OCI-LY3 (cell line): ENCODE measurements at regions not wholly inside any gene's neighbourhood (a gene's known extent, or its start where the extent isn't known, plus 50 kb on each side); places are given as distances from the start of the nearest gene placed in this dataset.

Source experiments
- H2AFZ ChIP-seq: fragments of 200-600, 300-600 bp; shearing (Covaris generic); 2 replicates; pipeline ENCODE4 v1.6.0; 2014; ENCODE audit warnings: antibody characterized with exemption, low read depth, low read length
- H3K27ac ChIP-seq: fragments of 200-600, 300-600 bp; sonication (generic); 2 replicates; pipeline ENCODE4 v1.5.1; 2014; ENCODE audit warnings: mild to moderate bottlenecking, low read length, moderate library complexity, mixed read lengths
- H3K27me3 ChIP-seq: fragments of 200-600, 300-600 bp; sonication (generic); 2 replicates; pipeline ENCODE4 v1.6.1; 2014; ENCODE audit warnings: low read depth, low read length, mixed read lengths
- H3K36me3 ChIP-seq: fragments of 200-600, 300-600 bp; sonication (generic); replicated peaks from 2 replicates; pipeline ENCODE3; 2014; ENCODE audit warnings: low read depth, low read length, mixed read lengths
- H3K4me1 ChIP-seq: fragments of 300-600, 200-600 bp; sonication (generic); 2 replicates; pipeline ENCODE4 v1.6.1; 2014; ENCODE audit warnings: low read length, mixed read lengths
- H3K4me2 ChIP-seq: fragments of 200-600, 300-600 bp; sonication (generic); 2 replicates; pipeline ENCODE4 v1.6.1; 2014; ENCODE audit warnings: low read length, mixed read lengths
- H3K4me3 ChIP-seq: fragments of 300-600, 200-600 bp; sonication (generic); 2 replicates; pipeline ENCODE4 v1.5.1; 2014; ENCODE audit warnings: antibody characterized with exemption, mild to moderate bottlenecking, low read length, moderate library complexity
- H3K79me2 ChIP-seq: fragments of 300-600, 200-600 bp; shearing (Covaris generic); 2 replicates; pipeline ENCODE4 v1.6.1; 2014; ENCODE audit warnings: mild to moderate bottlenecking, low read length, mixed read lengths
- H3K9ac ChIP-seq: fragments of 300-600, 200-600 bp; shearing (Covaris generic); 2 replicates; pipeline ENCODE4 v1.6.0; 2014; ENCODE audit warnings: mild to moderate bottlenecking, low read length, moderate library complexity
- H3K9me3 ChIP-seq: fragments of 200-600, 300-600 bp; shearing (Covaris generic); 2 replicates; pipeline ENCODE4 v1.6.1; 2014; ENCODE audit warnings: low read length, mixed read lengths; ENCODE audit not compliant: insufficient read depth
- H4K20me1 ChIP-seq: fragments of 200-600, 300-600 bp; sonication (generic); 2 replicates; pipeline ENCODE4 v1.6.1; 2016; ENCODE audit warnings: low read length, mixed read lengths; ENCODE audit not compliant: insufficient read depth
- EZH2phosphoT487 ChIP-seq: fragments of 200-600 bp; shearing (Covaris generic); IDR thresholded peaks from 2 replicates; pipeline ENCODE4 v1.6.1; 2018; ENCODE audit warnings: antibody characterized with exemption, mixed run types, low read depth
- TF ChIP-seq, protein P1 (sequence below): fragments of 200-600, 300-600 bp; sonication (generic); IDR thresholded peaks from 2 replicates; pipeline ENCODE4 v1.5.1; 2014; ENCODE audit warnings: antibody characterized with exemption, low read length, low read depth

DNA sequence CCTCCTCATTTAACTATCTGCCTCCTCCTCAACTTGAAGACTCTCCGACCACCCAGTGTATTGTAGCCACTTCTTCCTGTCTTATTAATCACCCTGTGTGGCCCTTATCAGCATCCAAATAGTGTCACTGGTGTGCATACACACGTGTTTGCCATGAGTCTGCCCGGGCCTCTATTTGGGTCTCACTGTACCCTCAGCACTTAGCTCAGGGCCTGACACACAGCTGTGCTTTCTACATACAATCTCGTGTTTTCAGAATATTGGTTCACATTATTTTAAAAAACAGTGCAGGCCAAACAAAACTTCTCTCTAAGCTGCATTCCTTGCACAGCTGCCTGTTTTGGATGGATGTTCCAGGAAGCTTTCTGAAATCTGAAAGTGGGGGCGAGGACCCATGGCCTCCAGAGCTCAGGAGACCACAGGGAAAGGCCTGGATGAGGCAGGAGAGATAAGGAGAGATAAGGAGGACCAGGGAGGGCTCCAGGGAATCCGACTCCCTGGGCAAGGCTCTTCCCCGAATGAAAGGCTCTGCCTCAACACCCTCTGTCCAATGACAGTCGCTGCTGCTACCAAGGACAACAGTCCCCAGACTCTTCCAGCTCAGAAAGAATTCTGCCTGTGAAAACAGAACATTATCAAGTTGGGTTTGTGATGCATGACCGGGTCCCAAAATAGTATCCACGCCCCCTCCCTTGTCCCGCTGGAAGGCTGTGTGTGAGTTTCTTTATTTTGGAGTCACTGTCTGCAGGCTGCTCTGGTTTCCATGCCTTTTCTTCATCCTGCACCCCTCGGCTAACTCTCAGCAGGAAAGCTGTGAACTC, 255.6 kb downstream of the NSG2 start:
- Histone ChIP-seq H3K9ac (no peak overlapping the region), H3K4me2 (no peak overlapping the region), H3K36me3 (no peaks in the 10 kb centered on the region), H3K79me2 (no peaks in the 10 kb centered on the region), H3K4me1 (no peaks in the 10 kb centered on the region), H4K20me1 (no peaks in the 10 kb centered on the region), H2AFZ (no peak overlapping the region), H3K4me3 (no peak overlapping the region), H3K9me3 (no peaks in the 10 kb centered on the region), H3K27me3 (no peaks in the 10 kb centered on the region), H3K27ac (no peak overlapping the region)
- TF ChIP-seq, protein P1, sequence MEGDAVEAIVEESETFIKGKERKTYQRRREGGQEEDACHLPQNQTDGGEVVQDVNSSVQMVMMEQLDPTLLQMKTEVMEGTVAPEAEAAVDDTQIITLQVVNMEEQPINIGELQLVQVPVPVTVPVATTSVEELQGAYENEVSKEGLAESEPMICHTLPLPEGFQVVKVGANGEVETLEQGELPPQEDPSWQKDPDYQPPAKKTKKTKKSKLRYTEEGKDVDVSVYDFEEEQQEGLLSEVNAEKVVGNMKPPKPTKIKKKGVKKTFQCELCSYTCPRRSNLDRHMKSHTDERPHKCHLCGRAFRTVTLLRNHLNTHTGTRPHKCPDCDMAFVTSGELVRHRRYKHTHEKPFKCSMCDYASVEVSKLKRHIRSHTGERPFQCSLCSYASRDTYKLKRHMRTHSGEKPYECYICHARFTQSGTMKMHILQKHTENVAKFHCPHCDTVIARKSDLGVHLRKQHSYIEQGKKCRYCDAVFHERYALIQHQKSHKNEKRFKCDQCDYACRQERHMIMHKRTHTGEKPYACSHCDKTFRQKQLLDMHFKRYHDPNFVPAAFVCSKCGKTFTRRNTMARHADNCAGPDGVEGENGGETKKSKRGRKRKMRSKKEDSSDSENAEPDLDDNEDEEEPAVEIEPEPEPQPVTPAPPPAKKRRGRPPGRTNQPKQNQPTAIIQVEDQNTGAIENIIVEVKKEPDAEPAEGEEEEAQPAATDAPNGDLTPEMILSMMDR: no peak
- TF ChIP-seq EZH2phosphoT487: no peak

- no peaks in the 10 kb centered on the region for H4K20me1 ChIP-seq
- no peaks in the 10 kb centered on the region for H3K4me1 ChIP-seq
- no peak overlapping the region for H3K27ac ChIP-seq
- H3K9ac ChIP-seq: no peak overlapping the region
- H3K36me3 ChIP-seq: no peaks in the 10 kb centered on the region
- TF ChIP-seq, protein P1: no peak
- TF ChIP-seq EZH2phosphoT487: no peak
- no peaks in the 10 kb centered on the region for H3K79me2 ChIP-seq
- no peak overlapping the region for H2AFZ ChIP-seq
- no peak overlapping the region for H3K4me3 ChIP-seq
- no peaks in the 10 kb centered on the region for H3K27me3 ChIP-seq
- no peaks in the 10 kb centered on the region for H3K9me3 ChIP-seq
- no peak overlapping the region for H3K4me2 ChIP-seq
These were observed 256.5 kb downstream of the NSG2 start for GRCh38 chr5:174301848-174302625.

DNA sequence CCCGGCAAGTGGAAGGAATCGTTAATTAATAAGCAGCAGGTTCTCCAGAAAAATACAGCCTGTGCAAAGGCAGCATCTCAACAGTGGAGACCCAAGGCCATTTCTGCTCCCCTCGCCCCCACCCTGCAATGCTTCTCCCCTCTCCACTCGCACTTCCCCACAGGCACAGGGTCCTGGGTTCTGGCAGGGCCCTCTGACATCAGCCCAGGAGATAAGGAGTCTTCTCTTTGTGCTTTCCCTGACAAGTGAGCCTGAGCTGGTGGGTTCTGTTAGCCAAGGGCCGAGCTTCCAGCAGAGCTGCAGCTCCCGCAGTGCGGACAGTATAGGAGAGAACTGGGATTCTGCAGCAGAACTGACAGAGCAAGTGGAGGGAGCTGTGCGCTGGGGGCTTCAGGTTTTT, 257.5 kb downstream of the NSG2 start:
- TF ChIP-seq EZH2phosphoT487: no peak
- TF ChIP-seq, protein P1: no peak
- Histone ChIP-seq H4K20me1 (no peaks in the 10 kb centered on the region), H3K9ac (no peak overlapping the region), H3K4me3 (no peak overlapping the region), H3K79me2 (no peaks in the 10 kb centered on the region), H3K36me3 (no peaks in the 10 kb centered on the region), H2AFZ (no peak overlapping the region), H3K4me2 (no peak overlapping the region), H3K27me3 (no peaks in the 10 kb centered on the region), H3K9me3 (no peaks in the 10 kb centered on the region), H3K4me1 (no peaks in the 10 kb centered on the region), H3K27ac (no peak overlapping the region)

DNA sequence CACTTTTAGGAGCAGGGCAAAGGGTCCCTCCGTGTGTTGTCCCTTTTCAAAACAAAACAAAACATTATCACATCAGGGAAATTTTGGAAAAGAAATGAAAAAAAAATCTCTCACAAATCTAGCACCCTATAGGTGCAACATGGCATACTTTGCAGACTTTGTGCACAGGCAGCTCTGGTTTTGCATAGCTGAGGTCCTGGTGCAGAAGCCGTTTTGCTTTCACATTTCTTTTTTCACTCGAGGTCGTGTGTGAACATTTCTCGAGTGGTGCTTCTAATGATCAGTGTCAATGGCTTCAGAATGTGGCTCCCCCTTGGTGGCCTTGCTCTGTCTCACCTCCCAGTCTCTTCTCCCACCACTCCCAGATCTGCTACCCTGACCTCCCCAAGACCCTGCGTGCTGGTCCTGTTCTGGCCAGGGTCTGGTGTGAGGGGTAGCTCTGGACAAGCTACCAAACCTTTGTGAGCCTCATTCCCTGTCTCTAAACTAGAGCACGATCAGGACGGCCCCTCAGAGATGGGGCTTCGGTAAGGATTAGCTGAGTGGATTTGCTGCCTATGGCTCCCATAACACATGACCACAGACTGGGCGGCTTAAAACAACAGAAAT, 258.0 kb downstream of the NSG2 start:
- no peak overlapping the region for H2AFZ ChIP-seq
- H3K4me1 ChIP-seq: no peaks in the 10 kb centered on the region
- no peaks in the 10 kb centered on the region for H3K27me3 ChIP-seq
- no peaks in the 10 kb centered on the region for H3K9me3 ChIP-seq
- H3K27ac ChIP-seq: no peak overlapping the region
- no peaks in the 10 kb centered on the region for H3K36me3 ChIP-seq
- H4K20me1 ChIP-seq: no peaks in the 10 kb centered on the region
- no peak overlapping the region for H3K4me3 ChIP-seq
- no peak overlapping the region for H3K9ac ChIP-seq
- no peak overlapping the region for H3K4me2 ChIP-seq
- TF ChIP-seq, protein P1: no peak
- TF ChIP-seq EZH2phosphoT487: no peak
- no peaks in the 10 kb centered on the region for H3K79me2 ChIP-seq
